ENCODE measurements at regions not wholly inside any gene's neighbourhood (a gene's known extent, or its start where the extent isn't known, plus 50 kb on each side); places are given as distances from the start of the nearest gene placed in this dataset.

- 40 to 47% methylated on average over 3 of the region's 3 CpGs for WGBS, 2 experiments (ENCODE audit: low coverage in 1 of 2, low lambda C conversion rate in 2 of 2, missing lambda C conversion rate in 2 of 2)
- Histone ChIP-seq H3F3A (ENCODE audit: insufficient read depth) (no peaks in the 10 kb centered on the region), H3K4me1 (ENCODE audit: insufficient read depth) (peaks cover 16% of the 10 kb centered on the region; the same call in 1 of the 2 replicates), H3K79me2 (ENCODE audit: insufficient read depth) (no peaks in the 10 kb centered on the region), H2AFZ (no peak overlapping the region), H3K27ac (no peak overlapping the region), H3K9ac (no peak overlapping the region), H3K27me3 (replicated peaks; ENCODE audit: insufficient read depth) (0 out of 2 replicates have a peak, but pooled peaks cover 14% of the 10 kb centered on the region), H3K36me3 (ENCODE audit: low read depth) (no peaks in the 10 kb centered on the region), H3K4me2 (ENCODE audit: unreplicated experiment) (no peak overlapping the region), H3K9me3 (ENCODE audit: low read depth) (no peaks in the 10 kb centered on the region), H4K20me1 (ENCODE audit: insufficient read depth) (no peaks in the 10 kb centered on the region), H3K4me3 (no peak overlapping the region), H3K9me2 (ENCODE audit: insufficient read depth) (no peaks in the 10 kb centered on the region)
- TF ChIP-seq EZH2 (IDR thresholded peaks at IDR 0.05; ENCODE audit: insufficient read depth, poor library complexity, severe bottlenecking), result no peak
- TF ChIP-seq EZH2phosphoT487 (IDR thresholded peaks at IDR 0.05; ENCODE audit: insufficient read depth, low read depth), result no peak
- no peak for DNase-seq
- in situ Hi-C loops (cut with MboI), result no loop called here
Observed at GRCh38 chr4:108432418-108432817, 188.0 kb upstream of the RPL34 start.

- H3K36me3 ChIP-seq (ENCODE audit: low read depth), result no peaks in the 10 kb centered on the region
- H2AFZ ChIP-seq, result no peak overlapping the region
- 17 to 32% methylated on average over 1 of the region's 1 CpG for WGBS, 2 experiments (ENCODE audit: low coverage in 1 of 2, low lambda C conversion rate in 2 of 2, missing lambda C conversion rate in 2 of 2)
- no peaks in the 10 kb centered on the region for H3K9me3 ChIP-seq (ENCODE audit: low read depth)
- no peak overlapping the region for H3K9ac ChIP-seq
- no peaks in the 10 kb centered on the region for H4K20me1 ChIP-seq (ENCODE audit: insufficient read depth)
- H3F3A ChIP-seq (ENCODE audit: insufficient read depth), result no peaks in the 10 kb centered on the region
- in situ Hi-C loops (cut with MboI), result no loop called here
- no peak for DNase-seq
- TF ChIP-seq EZH2phosphoT487 (IDR thresholded peaks at IDR 0.05; ENCODE audit: insufficient read depth, low read depth) (no peak), EZH2 (IDR thresholded peaks at IDR 0.05; ENCODE audit: insufficient read depth, poor library complexity, severe bottlenecking) (no peak)
- H3K79me2 ChIP-seq (ENCODE audit: insufficient read depth), result no peaks in the 10 kb centered on the region
- no peaks in the 10 kb centered on the region for H3K9me2 ChIP-seq (ENCODE audit: insufficient read depth)
- 0 out of 2 replicates have a peak, but pooled peaks cover 14% of the 10 kb centered on the region for H3K27me3 ChIP-seq (replicated peaks; ENCODE audit: insufficient read depth)
- H3K27ac ChIP-seq, result no peak overlapping the region
- H3K4me3 ChIP-seq, result no peak overlapping the region
- no peak overlapping the region for H3K4me2 ChIP-seq (ENCODE audit: unreplicated experiment)
- H3K4me1 ChIP-seq (ENCODE audit: insufficient read depth), result peaks cover 19% of the 10 kb centered on the region
Observed at GRCh38 chr4:108431986-108432385, 188.4 kb upstream of the RPL34 start.

- no peak overlapping the region for H3K4me3 ChIP-seq
- in situ Hi-C loops (cut with MboI), result no loop called here
- H3F3A ChIP-seq (ENCODE audit: insufficient read depth), result peaks cover 9% of the 10 kb centered on the region
- H3K4me1 ChIP-seq (ENCODE audit: insufficient read depth), result peaks cover 28% of the 10 kb centered on the region
- H4K20me1 ChIP-seq (ENCODE audit: insufficient read depth), result no peaks in the 10 kb centered on the region
- H3K9me2 ChIP-seq (ENCODE audit: insufficient read depth), result no peaks in the 10 kb centered on the region
- no peak overlapping the region for H3K9ac ChIP-seq
- H3K79me2 ChIP-seq (ENCODE audit: insufficient read depth), result no peaks in the 10 kb centered on the region
- 24 to 32% methylated on average over 3 of the region's 3 CpGs for WGBS, 2 experiments (ENCODE audit: low coverage in 1 of 2, low lambda C conversion rate in 2 of 2, missing lambda C conversion rate in 2 of 2)
- H3K27me3 ChIP-seq (replicated peaks; ENCODE audit: insufficient read depth), result 0 out of 2 replicates have a peak, but pooled peaks cover 14% of the 10 kb centered on the region
- no peak overlapping the region for H3K4me2 ChIP-seq (ENCODE audit: unreplicated experiment)
- DNase-seq, result no peak
- H3K36me3 ChIP-seq (ENCODE audit: low read depth), result no peaks in the 10 kb centered on the region
- H2AFZ ChIP-seq, result no peak overlapping the region
- H3K9me3 ChIP-seq (ENCODE audit: low read depth), result no peaks in the 10 kb centered on the region
- TF ChIP-seq EZH2 (IDR thresholded peaks at IDR 0.05; ENCODE audit: insufficient read depth, poor library complexity, severe bottlenecking) (no peak), EZH2phosphoT487 (IDR thresholded peaks at IDR 0.05; ENCODE audit: insufficient read depth, low read depth) (no peak)
- no peak overlapping the region for H3K27ac ChIP-seq
Observed at GRCh38 chr4:108430921-108431320, 189.5 kb upstream of the RPL34 start.

- Histone ChIP-seq H3K4me2 (ENCODE audit: unreplicated experiment) (no peak overlapping the region), H2AFZ (no peak overlapping the region), H3K79me2 (ENCODE audit: insufficient read depth) (no peaks in the 10 kb centered on the region), H3F3A (ENCODE audit: insufficient read depth) (peaks cover 9% of the 10 kb centered on the region), H4K20me1 (ENCODE audit: insufficient read depth) (no peaks in the 10 kb centered on the region), H3K36me3 (ENCODE audit: low read depth) (no peaks in the 10 kb centered on the region), H3K27me3 (replicated peaks; ENCODE audit: insufficient read depth) (0 out of 2 replicates have a peak, but pooled peaks cover 14% of the 10 kb centered on the region), H3K4me1 (ENCODE audit: insufficient read depth) (peaks cover 32% of the 10 kb centered on the region), H3K4me3 (no peak overlapping the region), H3K27ac (no peak overlapping the region), H3K9me2 (ENCODE audit: insufficient read depth) (no peaks in the 10 kb centered on the region), H3K9me3 (ENCODE audit: low read depth) (no peaks in the 10 kb centered on the region), H3K9ac (no peak overlapping the region)
- DNase-seq, result no peak
- WGBS, 2 experiments (ENCODE audit: low coverage in 1 of 2, low lambda C conversion rate in 2 of 2, missing lambda C conversion rate in 2 of 2), result 27 to 52% methylated on average over 1 of the region's 1 CpG
- in situ Hi-C loops (cut with MboI), result no loop called here
- TF ChIP-seq EZH2phosphoT487 (IDR thresholded peaks at IDR 0.05; ENCODE audit: insufficient read depth, low read depth), result no peak
- TF ChIP-seq EZH2 (IDR thresholded peaks at IDR 0.05; ENCODE audit: insufficient read depth, poor library complexity, severe bottlenecking), result no peak
Observed at GRCh38 chr4:108429662-108430061, 190.7 kb upstream of the RPL34 start.

- H3K9me2 ChIP-seq (ENCODE audit: insufficient read depth), result no peaks in the 10 kb centered on the region
- in situ Hi-C loops (cut with MboI), result no loop called here
- peaks cover 29% of the 10 kb centered on the region for H3K4me1 ChIP-seq (ENCODE audit: insufficient read depth)
- WGBS, 2 experiments (ENCODE audit: low coverage in 1 of 2, low lambda C conversion rate in 2 of 2, missing lambda C conversion rate in 2 of 2), result 44 to 51% methylated on average over 3 of the region's 3 CpGs
- no peaks in the 10 kb centered on the region for H3K36me3 ChIP-seq (ENCODE audit: low read depth)
- no peak for DNase-seq
- H3K27ac ChIP-seq, result no peak overlapping the region
- H3F3A ChIP-seq (ENCODE audit: insufficient read depth), result peaks cover 9% of the 10 kb centered on the region
- H3K27me3 ChIP-seq (replicated peaks; ENCODE audit: insufficient read depth), result 0 out of 2 replicates have a peak, but pooled peaks cover 14% of the 10 kb centered on the region
- TF ChIP-seq EZH2 (IDR thresholded peaks at IDR 0.05; ENCODE audit: insufficient read depth, poor library complexity, severe bottlenecking), result no peak
- TF ChIP-seq EZH2phosphoT487 (IDR thresholded peaks at IDR 0.05; ENCODE audit: insufficient read depth, low read depth), result no peak
- no peak overlapping the region for H3K4me2 ChIP-seq (ENCODE audit: unreplicated experiment)
- H2AFZ ChIP-seq, result no peak overlapping the region
- H4K20me1 ChIP-seq (ENCODE audit: insufficient read depth), result no peaks in the 10 kb centered on the region
- H3K9ac ChIP-seq, result no peak overlapping the region
- H3K79me2 ChIP-seq (ENCODE audit: insufficient read depth), result no peaks in the 10 kb centered on the region
- no peak overlapping the region for H3K4me3 ChIP-seq
- no peaks in the 10 kb centered on the region for H3K9me3 ChIP-seq (ENCODE audit: low read depth)
Observed at GRCh38 chr4:108428923-108429322, 191.5 kb upstream of the RPL34 start.
